G401 (cell line): ENCODE measurements at regions not wholly inside any gene's neighbourhood (a gene's known extent, or its start where the extent isn't known, plus 50 kb on each side); places are given as distances from the start of the nearest gene placed in this dataset.

Experiments used
- DNase-seq: peaks from one replicate; pipeline ENCODE4 v3.0.0-alpha.2; 2015; ENCODE audit warnings: low spot score
- in situ Hi-C: cut with HindIII; loops from 2 replicates; pipeline ENCODE4 v1.10.0; 2016; ENCODE audit warnings: low sequenced_read_pairs, mixed read lengths

DNA sequence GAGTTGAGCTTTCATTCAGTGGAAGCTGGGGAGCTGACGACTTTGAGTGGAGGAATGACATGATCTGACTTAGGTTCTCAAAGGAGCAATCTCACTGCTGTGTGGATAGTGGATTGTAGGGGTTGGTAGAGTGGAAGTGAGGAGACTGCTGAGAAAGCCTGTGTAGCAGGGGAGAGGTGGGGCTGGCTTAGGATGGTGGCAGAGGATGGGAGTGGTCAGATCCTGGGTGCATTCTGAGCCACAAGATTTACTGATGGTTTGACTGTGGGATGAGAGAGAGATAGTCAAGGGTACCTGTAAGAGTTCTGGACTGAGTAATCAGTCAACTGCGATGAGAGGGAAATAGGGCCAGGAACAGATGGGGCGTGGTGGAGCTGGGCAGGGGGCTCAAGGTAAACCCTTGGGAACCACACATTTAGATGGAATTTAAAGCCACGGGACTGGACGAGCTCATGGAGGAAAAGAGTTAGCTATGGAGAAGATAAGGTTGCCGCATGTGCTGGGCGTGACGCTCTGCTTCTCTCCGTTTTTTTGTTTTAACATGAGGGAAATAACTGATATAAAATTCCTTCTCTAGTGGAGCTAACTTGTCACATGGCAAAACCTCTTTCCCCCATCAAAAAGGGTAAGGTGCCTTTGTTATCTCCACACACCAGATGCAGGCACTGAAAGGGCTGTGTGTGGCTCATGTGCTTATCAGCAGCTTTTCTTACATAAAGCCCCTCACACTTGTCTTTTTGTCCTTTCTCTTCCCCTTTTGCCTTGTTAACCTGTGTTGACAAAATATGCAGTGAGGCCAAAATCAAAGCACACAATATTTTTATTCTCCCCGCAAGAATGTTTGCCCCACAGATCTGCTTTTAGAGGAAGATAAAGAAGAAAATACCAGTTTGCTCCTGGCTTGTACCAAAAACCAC lies 379.8 kb downstream of the TSN start:
- in situ Hi-C loops: no loop called here
- no peak for DNase-seq

DNA sequence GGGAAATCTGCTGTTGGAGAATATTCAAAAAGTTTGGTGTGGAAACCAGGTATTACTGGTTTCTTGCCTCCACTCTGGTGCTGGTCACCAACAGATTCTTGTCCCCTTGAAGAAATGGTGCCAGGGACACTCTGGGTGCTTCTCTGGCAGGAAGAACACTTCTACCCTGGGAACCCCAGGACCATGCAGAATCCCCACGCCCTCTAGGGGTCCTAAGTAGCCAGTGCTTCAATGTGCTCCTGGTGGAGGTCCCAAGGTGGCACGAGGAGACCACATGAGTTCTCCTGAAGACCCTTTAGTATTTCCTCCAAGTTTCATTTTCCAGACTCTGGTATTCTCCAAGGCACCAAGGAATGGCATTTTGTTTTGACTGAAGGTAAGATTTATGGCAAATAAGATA lies 380.6 kb downstream of the TSN start:
- no peak for DNase-seq
- in situ Hi-C loops: no loop called here

GRCh38 chr2:122138561-122138960 lies 383.1 kb downstream of the TSN start:
- in situ Hi-C loops: no loop called here
- no peak for DNase-seq

GRCh38 chr2:122139739-122140420 lies 384.4 kb downstream of the TSN start:
- in situ Hi-C loops: no loop called here

GRCh38 chr2:122144884-122145283 lies 389.4 kb downstream of the TSN start:
- DNase-seq: no peak
- in situ Hi-C loops: no loop called here

More at GRCh38 chr2:122139739-122140420, 384.4 kb downstream of the TSN start:
- no peak for DNase-seq

GRCh38 chr2:122145856-122146255 lies 390.4 kb downstream of the TSN start:
- DNase-seq: peak; percentile 11
- in situ Hi-C loops: no loop called here

DNA sequence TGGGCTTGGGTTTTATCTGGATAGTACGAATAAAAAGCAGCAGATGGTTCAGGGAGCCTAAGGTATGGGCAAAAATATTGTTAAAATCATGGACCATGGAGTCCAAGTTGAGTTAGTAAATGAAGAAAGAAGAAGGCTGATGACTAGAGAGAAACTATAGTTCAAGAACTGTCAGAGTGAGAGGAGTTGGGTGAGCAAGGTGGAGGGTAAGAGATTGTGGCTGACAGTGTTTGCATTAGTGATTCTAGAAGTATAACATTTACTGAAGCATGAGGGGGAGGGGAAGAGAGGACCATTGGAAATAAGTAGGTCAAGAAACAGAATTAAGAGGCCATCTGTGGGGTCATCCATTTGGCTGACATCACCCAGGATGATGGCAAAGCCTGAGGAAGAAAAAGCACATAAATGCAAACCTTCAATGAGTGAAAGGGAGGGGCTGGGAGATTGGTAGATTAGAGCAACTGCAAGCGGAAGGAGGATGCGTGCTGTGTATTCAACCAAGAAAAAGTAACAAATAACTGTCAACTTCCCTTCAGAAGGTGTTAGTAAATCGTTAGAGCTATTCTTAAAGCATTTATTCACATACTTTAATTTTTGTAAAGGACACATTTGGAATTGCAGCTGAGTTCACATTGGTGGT lies 392.8 kb downstream of the TSN start:
- DNase-seq: no peak
- in situ Hi-C loops: no loop called here

DNA sequence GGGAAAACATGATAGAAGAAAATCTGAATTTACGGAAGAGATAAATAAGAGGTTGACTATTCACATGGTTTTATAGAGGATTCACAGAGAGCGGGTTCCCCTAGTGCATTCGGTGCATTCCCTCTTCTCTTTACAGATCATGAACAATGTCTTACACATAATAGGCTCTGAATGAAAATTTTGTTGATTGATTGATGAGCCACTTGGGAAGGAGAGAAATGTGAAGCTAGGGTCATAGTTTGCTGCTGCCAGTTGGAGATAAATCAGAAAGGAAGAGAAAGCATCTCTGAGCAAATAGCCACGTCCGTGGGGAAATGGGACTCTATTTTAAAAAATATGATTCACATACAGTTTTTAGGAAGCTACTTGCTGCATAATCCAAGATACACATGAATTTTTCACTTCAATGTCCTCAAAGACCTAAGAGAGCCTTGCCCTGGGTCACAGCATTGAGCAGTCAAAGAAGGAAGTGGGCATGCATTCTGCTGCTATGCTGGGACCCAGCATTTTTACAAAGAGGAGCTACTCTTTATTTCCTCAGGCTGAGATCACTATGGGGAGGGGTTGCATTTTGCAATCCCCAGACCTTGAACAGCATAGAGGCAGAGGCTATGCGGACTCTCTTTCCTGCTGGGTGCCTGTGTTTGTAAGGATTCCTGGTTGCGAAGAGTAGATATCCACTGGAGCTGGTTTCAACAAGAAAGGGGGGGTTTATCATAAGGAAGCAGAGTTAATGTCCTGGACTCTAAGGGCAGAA lies 395.3 kb downstream of the TSN start:
- in situ Hi-C loops: no loop called here
- DNase-seq: no peak

GRCh38 chr2:122152571-122152970 lies 397.1 kb downstream of the TSN start:
- in situ Hi-C loops: no loop called here
- DNase-seq: no peak

GRCh38 chr2:122156176-122156890 lies 400.9 kb downstream of the TSN start:
- in situ Hi-C loops: no loop called here
- DNase-seq: no peak

GRCh38 chr2:122157158-122157557 lies 401.7 kb downstream of the TSN start:
- in situ Hi-C loops: no loop called here
- DNase-seq: no peak

DNA sequence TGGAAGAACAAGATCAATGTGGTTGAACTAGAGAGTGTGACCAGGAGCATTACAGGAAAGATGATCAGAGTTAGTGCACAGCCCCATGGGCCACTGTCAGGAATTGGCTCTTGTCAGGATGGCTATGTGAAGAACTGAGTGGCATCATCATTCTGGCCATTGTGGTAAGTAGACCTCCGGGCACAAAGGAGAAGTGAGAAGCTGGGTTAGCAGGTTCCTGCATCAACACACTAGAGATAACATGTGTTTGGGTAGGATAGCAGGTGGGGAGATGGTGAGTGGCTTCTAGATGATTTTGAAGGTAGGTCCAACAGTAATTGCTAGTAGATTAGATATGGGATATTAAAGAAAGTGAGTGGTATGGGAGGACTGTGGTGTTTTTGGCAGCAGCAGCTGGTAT lies 408.2 kb downstream of the TSN start:
- in situ Hi-C loops: no loop called here
- DNase-seq: no peak

DNA sequence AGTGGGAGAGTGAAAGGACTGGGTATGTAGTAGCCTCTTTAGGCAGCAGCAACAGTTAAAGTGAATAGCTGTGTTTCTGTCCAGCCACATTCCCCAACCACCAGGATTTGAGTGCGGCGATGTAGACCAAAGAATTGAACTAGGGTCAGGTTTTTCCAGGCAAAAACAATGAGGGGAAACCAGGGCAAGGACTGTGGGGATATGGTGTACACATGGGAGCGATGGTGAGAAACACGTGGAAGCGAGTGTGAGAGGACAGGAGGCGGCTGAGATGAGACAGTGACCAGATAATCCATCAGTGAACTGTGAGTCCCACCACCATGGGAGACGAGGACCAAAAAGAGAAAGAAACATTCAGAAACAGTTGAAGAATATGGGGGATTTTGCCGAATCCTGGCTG lies 409.5 kb downstream of the TSN start:
- in situ Hi-C loops: no loop called here
- no peak for DNase-seq

GRCh38 chr2:122166820-122167219 lies 411.4 kb downstream of the TSN start:
- in situ Hi-C loops: no loop called here
- DNase-seq: no peak

DNA sequence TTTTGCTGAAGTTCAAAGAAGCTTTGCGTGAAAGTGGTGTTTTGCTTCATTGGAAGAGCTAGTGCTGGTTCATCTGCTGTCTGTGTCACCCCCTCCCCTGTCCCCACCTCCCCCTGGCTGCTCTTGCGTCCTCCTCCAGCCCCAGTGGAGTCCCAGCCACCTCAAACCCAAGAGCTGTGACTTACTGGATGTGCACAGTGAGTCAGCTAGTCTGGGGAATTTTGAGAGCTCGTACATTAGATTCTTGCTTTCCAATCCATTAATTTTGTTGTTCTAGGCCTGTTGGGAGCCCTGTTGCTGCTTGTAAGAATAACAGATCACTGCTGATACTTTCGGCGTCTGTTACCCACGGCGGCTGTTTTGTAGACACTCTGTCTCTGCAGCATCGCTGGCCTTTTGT lies 412.1 kb downstream of the TSN start:
- no peak for DNase-seq
- in situ Hi-C loops: no loop called here

- in situ Hi-C loops: no loop called here
- no peak for DNase-seq
Observed at GRCh38 chr2:122168799-122169198, 413.3 kb downstream of the TSN start.

- in situ Hi-C loops: no loop called here
Observed at GRCh38 chr2:122172812-122173211, 417.4 kb downstream of the TSN start.

DNA sequence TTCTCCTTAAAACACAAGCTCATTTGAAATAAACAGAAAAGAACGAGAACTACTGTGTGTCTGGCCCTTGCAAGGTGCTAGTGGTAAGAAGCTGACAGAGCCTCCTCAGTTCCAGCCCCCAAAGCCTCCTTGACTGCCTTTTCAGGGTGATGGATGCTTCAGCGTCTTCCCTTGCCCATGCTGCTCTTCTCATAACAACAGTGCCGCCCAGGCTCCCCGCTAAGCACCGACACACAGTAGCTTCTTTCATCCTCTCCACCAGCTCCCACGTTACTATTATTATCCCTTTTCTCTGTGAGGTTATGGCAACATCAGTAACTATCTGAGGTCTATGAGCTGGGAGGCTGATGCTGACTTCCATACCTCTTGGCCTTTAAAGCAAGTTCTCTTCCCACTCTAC lies 418.6 kb downstream of the TSN start:
- in situ Hi-C loops: no loop called here

More at GRCh38 chr2:122172812-122173211, 417.4 kb downstream of the TSN start:
- no peak for DNase-seq

More for the DNA sequence above, 418.6 kb downstream of the TSN start:
- no peak for DNase-seq
